ENCODE measurements at regions not wholly inside any gene's neighbourhood (a gene's known extent, or its start where the extent isn't known, plus 50 kb on each side); places are given as distances from the start of the nearest gene placed in this dataset.

DNA sequence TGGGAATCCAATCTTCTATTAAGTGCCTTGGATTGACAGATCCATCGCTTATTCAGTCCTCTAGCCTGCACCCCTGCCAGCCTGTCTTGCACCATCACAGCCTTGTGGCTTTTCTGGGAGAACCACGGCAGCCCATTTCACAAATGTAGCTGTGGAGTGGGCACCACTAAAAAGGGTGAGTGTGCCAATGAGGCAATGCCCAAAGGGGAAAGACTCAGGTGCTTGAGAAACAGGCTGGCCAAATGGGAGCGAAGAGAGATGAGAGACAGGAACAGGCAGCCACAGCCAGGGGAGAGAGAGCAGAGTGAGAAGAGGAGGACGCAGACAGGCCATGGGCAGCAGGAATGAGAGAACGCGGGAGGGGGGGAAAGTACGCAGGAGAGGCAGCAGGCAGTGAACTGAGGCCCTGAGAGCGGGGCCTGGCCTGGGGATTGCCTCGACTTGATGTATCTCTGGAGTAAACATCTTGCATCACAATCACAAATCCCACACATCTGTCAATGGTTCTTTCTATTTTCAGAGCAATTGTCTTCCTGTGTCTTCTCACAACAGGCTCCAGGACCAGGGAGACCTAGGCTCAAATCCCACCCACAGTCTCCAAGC, 173.1 kb downstream of the SYK start:
- TF ChIP-seq, protein P1, sequence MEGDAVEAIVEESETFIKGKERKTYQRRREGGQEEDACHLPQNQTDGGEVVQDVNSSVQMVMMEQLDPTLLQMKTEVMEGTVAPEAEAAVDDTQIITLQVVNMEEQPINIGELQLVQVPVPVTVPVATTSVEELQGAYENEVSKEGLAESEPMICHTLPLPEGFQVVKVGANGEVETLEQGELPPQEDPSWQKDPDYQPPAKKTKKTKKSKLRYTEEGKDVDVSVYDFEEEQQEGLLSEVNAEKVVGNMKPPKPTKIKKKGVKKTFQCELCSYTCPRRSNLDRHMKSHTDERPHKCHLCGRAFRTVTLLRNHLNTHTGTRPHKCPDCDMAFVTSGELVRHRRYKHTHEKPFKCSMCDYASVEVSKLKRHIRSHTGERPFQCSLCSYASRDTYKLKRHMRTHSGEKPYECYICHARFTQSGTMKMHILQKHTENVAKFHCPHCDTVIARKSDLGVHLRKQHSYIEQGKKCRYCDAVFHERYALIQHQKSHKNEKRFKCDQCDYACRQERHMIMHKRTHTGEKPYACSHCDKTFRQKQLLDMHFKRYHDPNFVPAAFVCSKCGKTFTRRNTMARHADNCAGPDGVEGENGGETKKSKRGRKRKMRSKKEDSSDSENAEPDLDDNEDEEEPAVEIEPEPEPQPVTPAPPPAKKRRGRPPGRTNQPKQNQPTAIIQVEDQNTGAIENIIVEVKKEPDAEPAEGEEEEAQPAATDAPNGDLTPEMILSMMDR (IDR thresholded peaks at IDR 0.05): no peak
- TF ChIP-seq POLR2A (IDR thresholded peaks at IDR 0.05): no peak
